WI38 (cell line): ENCODE measurements at regions not wholly inside any gene's neighbourhood (a gene's known extent, or its start where the extent isn't known, plus 50 kb on each side); places are given as distances from the start of the nearest gene placed in this dataset.

Experiments
- H3K4me3 ChIP-seq: 2 replicates; pipeline ENCODE4 v1.5.1; 2011; ENCODE audit warnings: low read depth, mild to moderate bottlenecking, control low read depth, low read length
- TF ChIP-seq, protein P1 (sequence below): IDR thresholded peaks from 2 replicates; pipeline ENCODE4 v1.5.1; 2012; ENCODE audit warnings: low read depth, mild to moderate bottlenecking, control low read depth, low read length

- no peak overlapping the region for H3K4me3 ChIP-seq
- TF ChIP-seq, protein P1, sequence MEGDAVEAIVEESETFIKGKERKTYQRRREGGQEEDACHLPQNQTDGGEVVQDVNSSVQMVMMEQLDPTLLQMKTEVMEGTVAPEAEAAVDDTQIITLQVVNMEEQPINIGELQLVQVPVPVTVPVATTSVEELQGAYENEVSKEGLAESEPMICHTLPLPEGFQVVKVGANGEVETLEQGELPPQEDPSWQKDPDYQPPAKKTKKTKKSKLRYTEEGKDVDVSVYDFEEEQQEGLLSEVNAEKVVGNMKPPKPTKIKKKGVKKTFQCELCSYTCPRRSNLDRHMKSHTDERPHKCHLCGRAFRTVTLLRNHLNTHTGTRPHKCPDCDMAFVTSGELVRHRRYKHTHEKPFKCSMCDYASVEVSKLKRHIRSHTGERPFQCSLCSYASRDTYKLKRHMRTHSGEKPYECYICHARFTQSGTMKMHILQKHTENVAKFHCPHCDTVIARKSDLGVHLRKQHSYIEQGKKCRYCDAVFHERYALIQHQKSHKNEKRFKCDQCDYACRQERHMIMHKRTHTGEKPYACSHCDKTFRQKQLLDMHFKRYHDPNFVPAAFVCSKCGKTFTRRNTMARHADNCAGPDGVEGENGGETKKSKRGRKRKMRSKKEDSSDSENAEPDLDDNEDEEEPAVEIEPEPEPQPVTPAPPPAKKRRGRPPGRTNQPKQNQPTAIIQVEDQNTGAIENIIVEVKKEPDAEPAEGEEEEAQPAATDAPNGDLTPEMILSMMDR: no peak
These were observed 398.2 kb upstream of the TPM1 start for GRCh38 chr15:62644216-62644888.

GRCh38 chr15:62644889-62645742 lies 397.4 kb upstream of the TPM1 start:
- no peak overlapping the region for H3K4me3 ChIP-seq
- TF ChIP-seq, protein P1: no peak

DNA sequence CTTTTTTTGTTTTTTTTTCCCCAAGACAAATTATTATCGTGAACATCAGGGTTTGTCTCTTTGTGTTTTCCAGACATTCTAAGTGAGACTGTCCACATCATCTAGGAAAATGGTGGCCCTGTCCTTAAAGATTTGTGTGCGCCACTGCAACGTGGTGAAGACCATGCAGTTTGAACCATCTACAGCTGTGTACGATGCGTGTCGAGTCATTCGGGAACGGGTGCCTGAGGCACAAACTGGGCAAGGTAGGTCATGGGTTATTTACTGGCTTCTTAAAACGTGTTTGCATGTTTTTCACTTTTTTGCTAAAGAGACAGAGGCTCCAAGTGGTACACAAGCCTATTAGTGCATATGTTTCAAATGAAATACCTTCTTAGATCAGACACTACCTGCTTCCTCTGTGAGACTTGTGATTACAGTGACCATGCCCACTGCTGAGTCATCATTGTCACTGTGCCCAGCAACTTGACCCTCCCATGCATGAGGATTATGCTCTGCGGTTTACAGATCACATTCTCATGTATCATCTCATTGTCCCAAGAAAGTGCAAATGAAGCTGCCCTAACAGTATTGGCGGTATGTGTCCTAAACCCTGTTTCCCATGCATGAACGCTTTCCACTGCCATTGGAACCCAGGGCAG lies 395.2 kb upstream of the TPM1 start:
- TF ChIP-seq, protein P1: no peak
- no peak overlapping the region for H3K4me3 ChIP-seq

- H3K4me3 ChIP-seq: no peak overlapping the region
These were observed 394.6 kb upstream of the TPM1 start for GRCh38 chr15:62647843-62648505.

DNA sequence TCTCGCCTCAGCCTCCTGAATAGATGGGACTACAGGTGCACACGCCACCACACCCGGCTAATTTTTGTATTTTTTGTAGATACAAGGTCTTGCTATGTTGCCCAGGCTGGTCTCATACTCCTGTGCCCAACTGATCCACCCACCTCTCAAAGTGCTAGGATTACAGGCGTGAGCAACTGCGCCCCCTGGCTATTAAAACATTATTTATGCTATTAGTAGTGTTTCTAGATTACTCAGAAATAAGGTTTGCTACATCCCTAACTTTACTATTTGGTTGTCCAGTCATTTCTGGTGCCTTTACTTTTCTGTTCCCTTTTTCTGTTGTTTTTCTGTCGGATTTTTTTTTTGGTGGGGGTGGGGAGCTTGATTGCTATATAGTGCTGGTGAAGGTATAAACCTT lies 393.6 kb upstream of the TPM1 start:
- TF ChIP-seq, protein P1: 0 out of 2 replicates have a peak, but pooled peaks have one; percentile 8
- H3K4me3 ChIP-seq: no peak overlapping the region

More at GRCh38 chr15:62647843-62648505, 394.6 kb upstream of the TPM1 start:
- TF ChIP-seq, protein P1: no peak

GRCh38 chr15:62649793-62650420 lies 392.6 kb upstream of the TPM1 start:
- H3K4me3 ChIP-seq: no peak overlapping the region
- TF ChIP-seq, protein P1: no peak
